Amygdala (tissue), 56 donors: ENCODE measurements at regions not wholly inside any gene's neighbourhood (a gene's known extent, or its start where the extent isn't known, plus 50 kb on each side); places are given as distances from the start of the nearest gene placed in this dataset.

Experiments used
- DNase-seq, 56 donors: peaks; one replicate each; lab custom pipeline; 2025; lab: John Stamatoyannopoulos, UW

DNA sequence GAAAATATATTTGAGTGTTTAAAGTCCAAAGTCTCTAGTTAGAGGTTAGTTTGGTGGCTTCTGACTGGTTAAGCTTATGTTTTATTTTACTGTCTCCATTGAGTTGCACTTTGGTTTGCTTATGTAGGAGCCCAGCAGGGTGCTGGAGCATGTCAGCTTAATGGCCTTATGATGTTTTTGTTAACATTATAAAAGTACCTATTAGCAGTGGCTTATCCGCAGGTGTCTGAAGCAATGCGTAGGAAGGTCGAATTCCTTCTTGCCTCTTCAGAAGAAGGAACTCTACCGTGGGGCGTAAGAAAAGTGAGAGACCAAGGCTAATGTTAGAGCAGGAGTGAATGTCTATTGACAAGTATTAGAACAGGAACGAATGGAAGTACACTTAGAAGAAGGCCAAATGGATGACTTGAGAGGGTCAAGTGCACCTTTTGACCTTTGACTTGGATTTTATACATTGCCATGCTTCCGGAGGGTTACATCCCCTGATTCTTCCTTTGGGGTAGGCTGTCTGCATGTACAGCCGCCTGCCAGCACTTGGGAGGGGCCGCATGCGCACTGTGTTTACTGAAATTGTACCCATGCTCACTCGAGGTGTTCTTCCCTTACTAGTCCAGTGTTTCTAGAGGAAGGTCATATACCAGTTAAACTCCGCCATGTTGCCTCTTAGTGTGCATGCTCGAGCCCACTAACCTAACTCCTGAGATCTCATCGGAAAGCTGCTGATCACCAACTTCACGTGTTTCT lies 793.9 kb upstream of the PCDH9 start:
- DNase-seq = no peak

DNA sequence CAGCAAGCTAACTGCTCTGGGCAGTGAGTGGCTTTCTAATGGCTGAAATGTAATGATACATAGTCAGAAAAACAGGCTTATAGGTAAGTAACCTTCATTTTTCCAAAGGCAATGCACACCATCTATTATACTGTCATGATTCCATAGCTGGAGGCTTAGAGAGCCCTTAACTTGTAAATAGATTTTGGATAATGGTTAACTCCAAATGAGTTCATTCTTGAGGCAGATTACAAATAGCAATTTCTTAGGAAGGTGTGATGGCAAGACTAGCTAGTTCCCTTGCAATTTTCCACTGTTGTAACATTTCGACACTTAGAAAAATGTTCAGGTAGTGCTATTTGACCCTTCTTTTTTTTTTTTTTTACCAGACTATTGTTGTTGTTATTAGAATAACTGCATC lies 789.8 kb upstream of the PCDH9 start:
- DNase-seq = no peak

DNA sequence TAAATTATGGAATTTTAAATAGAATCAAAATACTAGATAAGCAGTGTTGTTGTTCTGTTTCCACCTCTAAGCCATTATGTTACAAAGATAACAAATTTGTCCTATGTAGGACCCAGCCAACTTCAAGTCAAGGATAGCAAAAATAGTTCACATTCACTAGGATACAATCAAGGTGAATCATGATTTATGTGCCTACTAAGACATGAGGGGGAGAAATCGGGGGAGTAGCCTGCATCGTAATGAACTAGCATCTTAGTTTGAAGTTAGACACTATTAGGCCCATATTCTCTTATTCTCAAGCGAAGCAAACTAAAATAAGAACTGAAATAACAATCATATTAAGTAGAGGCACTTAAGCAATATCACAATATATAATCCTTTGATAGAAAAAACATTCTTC lies 779.4 kb upstream of the PCDH9 start:
- DNase-seq = no peak

DNA sequence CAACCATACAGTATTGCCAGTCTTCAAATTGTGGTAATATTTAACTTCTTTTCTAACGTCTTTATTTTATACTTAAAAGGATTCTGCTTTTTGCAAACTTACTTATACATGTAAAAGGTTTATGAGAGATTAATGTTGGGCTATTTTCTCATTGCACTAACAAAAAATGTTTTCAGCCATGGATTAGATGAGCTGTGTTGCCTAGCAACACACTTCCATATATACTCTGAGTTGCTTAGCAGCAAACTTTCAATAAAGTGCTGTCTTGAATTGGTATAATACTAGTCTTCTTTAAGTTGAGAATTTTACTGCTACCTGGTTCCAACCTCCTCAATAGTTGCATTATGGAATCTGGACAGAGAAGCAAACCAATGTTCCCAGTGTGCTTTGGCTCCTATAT lies 777.4 kb upstream of the PCDH9 start:
- no peak for DNase-seq

DNA sequence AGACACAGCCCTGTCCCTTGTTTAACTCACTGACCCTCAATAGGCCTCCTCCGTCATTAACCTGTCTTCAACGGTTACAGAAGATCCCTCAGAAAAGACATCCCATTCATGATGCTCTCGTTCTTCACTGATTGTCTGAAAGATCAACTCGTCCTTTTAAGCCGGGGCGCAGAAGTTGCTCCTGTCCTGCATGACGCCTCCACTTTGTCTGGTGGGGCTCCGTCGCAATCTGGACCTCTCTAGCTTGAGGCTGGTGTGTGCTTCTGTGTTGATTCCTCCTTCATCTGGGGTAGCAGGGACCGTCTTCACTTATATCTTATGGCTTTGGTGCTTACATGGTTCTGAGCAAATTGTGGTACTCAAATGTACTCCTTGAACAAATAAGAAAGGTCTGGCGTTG lies 766.0 kb upstream of the PCDH9 start:
- no peak for DNase-seq

DNA sequence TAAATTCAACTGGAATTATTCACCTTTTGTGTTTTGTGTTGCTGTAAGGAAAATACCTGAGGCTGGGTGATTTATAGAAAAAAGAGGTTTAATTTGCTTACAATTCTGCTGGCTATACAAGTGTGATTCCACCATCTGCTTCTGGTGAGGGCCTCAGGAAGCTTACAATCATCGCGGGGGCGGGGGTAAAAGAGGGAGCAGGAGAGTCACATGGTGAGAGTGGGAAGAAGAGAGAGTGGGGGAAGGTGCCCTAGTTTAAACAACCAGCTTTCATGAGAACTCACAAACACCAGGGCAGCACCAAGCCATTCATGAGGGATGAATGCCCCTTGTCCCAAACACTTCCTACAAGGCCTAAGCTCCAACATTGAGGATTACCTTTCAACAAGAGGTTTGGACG lies 760.7 kb upstream of the PCDH9 start:
- no peak for DNase-seq

DNA sequence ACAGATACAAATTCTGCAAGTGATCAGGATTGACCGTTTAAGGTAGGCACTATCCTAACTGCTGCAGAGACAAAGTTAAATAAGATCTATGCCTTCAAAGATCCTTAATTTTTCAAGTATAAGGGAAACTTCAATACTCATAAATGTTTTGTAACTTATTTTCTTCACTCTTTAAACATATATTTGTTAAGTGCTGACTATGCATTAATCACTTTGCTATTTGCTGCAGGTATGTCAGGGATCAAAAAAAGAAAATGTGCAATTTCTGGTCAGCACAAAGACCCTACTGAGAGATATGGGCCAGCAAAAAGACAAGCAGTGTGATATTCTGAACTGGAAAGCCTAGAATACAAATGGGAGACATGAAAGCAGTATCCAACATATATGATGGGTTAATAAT lies 756.1 kb upstream of the PCDH9 start:
- DNase-seq = no peak

DNA sequence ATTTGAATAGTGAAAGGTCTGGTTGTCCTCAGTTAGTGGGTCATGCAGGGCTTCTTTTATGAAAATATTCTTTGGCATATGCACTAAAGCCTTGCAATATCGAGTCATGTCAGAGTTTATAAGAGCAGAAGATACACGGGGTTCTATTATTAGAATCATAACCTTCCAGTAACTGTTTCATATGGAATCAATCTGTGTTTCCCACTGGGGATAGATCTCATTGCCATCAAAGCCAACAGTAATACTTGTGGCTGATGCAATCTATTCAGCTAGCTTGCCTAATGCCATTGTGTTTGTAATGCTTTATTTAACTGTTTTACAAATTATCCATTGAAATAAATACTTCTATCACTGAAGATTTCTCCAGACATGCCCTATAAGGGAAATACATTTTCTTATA lies 746.9 kb upstream of the PCDH9 start:
- no peak for DNase-seq

DNA sequence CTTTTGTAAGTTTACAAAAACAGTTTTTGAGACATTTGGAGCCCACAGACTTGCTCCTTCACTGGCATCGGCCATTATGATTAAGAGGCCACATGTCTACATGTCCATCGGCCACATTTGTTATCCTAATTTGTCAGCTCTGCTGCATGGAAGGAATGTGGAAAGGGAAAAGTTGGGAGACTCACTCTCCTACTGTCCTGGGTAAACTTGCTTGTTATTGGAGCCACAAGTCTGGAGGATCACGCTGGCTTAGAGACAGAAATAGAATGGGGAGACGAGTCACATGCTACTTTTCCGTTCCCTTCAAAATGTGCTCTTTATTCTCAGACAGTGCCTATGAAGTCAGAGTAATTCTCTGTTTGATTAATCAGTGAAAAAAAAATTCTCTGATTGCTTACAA lies 741.2 kb upstream of the PCDH9 start:
- DNase-seq = no peak

DNA sequence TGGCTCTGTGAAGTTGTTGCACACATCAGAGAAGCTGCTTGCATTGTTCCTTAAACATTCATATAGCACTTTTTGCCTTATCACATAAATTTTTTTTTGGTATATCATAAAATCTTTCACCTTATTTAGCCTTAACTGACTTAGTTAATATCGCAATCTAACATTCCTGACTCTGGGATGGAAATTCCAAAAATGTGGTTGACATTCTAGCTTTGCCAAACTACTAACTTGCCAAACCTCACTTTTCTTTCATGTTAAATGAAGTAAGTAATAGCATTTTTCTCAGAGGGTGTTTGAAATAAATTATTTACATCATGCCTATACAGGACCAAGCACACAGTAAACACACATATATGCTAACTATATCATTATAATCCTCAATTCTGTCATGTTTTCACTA lies 736.9 kb upstream of the PCDH9 start:
- no peak for DNase-seq

DNA sequence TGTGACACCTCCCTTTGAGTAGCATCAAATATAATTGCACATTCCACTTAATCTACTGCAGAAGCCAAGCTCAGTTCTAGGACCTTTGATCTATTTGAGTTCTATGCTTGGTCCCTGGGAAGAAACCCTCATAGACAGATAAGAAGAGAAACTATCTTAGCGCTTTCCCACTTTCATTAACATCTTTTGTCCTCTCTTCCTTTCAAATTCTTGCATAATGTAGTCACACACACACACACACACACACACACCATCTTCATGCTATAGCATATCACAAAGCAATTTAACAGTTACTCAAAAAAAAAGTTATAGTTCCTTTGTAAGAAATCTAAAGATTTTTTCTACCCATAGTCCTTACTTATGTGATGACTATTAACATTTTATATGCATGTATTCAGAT lies 735.9 kb upstream of the PCDH9 start:
- no peak for DNase-seq

DNA sequence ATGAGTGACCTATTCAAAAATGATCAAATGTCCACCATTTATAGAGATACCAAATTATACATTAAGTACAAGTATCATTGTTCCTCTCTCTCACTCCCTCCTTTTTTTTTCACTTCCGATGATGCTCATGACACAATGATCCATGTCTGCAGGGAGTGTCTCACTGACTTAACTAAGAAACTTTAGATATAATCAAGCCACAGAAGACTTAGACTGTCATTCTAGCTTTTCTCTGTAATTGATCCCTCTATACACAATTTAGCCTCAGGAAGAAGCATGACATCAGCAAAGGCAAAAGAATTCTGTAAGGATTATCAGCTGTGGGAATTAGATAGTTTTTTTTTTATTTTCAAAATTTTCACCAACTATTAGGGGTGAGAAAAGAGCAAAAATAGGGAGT lies 734.9 kb upstream of the PCDH9 start:
- DNase-seq = no peak

DNA sequence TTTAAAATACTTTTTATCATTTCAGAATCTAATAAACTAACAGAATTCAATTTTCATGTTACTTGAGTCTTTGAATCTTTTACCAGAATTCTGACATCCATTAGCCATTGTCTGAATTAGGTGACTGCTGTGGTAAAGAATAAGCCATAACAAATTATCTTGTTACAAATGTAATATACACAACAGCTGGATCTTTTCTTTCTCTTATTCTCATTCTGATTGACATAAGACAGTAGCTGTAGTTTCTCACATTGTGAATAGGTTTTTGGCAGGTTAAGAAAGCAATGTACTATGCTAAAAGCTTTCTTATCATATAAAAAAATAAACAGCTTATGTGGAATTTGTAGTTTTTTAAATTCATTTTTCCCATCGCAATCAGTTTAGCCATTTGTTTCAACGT lies 734.0 kb upstream of the PCDH9 start:
- DNase-seq = no peak

DNA sequence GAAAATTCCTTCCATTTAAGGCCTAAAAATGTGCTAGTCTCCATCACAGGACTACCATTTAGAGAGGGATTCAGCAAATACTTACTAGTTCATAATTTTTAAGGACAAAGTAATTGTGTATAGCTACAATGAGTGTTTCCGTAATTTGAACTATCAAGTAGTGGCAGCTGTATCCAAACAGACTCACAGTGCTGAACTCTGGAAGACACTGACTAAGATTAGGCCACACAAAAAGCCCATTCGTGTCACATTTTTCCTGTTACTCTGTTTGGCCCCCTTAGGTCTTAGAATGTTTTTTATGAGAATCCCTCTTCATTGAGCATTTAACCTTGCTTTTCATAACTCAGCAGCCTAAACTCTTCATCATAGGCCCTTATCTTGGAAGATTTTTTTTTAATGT lies 731.2 kb upstream of the PCDH9 start:
- no peak for DNase-seq

DNA sequence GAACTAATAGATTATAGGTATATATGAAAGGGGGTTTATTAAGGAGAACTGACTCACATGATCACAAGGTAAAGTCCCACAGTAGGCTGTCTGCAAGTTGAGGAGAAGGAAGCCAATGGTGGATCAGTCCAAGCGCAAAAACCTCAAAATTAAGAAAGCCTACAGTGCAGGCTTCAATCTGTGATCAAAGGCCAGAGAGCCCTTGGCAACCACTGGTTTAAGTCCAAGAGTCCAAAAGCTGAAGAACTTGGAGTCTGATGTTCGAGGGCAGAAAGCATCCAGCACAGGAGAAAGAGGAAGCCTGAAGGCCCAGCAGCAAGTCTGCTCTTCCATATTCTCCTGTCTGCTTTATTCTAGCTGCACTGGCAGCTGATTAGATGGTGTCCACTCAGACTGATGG lies 721.3 kb upstream of the PCDH9 start:
- no peak for DNase-seq

DNA sequence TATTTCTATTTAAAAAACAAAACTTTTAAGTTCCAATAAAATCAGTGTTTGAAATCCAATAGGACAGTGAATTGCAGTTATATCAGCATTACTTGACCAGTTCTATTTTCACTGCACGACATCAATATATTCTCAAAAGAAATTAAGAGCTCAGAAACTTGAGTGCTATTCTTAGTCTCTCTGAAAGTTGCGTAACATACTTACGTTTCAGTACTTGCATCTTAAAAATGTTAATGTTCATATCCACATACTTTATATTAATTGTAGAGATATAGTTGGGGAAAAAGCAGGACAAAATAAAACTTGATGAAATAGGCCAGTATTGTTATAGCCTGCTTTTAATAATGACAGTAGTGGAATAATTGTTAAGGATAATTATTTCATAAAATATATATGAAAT lies 720.5 kb upstream of the PCDH9 start:
- DNase-seq = no peak

DNA sequence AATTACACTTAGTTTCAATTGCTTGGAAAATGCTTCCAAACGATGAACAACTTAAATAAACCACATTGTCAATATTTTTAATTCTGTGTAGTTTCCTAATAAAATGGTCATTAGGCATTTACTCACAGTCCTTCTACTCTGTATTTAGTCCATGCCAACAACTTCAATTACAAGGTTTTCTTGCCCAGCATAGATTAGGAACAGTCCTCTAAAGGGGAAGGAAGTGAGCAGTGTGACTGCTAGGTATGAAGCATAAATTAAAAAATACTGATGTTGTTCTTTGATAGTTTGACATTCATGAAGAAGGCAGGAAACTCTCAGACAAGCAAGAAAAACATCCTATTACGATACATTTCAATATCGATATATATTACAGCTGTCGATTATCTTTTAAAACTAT lies 716.0 kb upstream of the PCDH9 start:
- DNase-seq = no peak

DNA sequence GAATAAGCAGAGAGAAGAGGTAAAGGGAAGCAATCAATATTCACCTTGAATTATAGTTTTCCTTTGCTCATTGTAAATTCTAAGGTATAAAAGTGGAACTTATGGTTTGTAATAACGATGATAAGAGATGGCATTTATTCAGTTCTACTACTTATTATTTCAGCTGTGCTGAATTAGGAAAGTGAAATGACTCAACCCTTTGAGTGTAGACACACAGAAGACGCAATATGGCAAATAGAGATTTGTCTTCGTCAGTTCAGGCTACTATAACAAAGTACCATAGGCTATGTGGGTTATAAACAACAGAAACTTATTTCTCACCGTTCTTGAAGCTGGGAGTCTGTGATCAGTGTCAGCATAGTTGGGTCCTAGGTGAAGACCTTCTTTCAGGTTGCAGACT lies 713.0 kb upstream of the PCDH9 start:
- no peak for DNase-seq

DNA sequence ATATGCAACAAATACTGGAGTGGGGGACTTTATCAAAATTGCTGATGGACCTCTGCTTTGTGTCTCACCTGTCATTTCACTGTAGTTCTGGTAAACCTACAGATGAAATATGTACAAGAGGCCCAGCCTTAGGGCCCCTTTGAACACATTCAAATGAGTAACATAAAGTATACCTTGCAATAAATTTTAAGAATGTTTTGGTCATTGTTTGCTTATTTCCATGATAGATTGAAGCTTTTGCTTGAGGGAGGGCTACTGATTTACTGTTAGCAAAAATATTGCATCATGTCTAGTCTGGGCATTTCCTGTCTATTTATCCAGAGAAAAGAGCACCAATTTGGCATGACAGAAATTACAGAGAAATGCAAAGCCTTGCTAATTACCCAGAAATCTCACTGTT lies 705.5 kb upstream of the PCDH9 start:
- no peak for DNase-seq

DNA sequence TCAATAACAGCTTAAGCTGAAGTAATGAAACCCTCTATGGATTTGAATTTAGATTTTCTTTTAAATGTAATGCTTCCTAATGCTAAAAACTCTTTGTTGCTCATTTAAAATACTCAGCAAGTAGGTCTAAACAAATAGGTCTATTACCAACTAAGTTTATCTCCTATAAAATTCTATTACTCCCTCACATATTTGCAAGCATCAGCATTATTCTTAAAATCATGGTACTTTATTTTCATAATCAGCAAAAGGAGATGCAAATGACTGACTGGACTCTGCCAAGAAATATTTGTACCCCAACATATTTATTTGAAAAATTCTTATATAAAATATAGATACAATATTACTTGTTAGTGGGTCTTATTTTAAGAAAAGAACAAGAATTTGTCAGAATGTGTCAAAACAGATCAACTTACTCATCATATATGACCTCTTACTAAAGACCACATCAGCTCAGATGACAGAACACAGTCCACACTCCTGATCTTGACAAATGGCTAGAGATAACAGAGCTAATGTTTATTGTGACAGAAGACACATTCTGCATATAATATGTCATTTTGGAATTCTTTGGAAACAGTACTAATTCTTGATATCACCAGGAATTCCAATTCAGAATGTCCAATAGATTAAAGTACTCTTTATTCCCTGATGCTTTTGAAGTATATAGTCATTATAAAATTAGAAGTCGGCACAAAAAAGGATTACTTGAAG lies 704.6 kb upstream of the PCDH9 start:
- no peak for DNase-seq

DNA sequence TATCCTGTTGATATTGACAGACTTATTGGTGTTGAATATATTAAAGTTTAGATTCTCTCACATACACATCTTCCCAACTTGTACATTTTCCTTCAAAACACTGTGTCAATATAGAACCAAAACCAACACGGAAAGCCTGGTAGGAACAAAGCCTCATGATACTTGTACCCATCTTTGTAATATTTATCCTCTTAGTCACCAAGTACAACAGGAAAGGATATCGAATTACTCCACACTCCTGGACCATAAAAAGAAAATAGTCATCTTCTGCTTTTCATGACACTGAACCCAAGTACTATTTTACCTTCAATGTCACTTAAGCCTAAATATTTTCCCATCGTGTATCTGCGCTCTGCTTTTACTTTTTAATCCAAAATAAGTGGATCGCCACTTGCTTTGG lies 702.9 kb upstream of the PCDH9 start:
- no peak for DNase-seq

DNA sequence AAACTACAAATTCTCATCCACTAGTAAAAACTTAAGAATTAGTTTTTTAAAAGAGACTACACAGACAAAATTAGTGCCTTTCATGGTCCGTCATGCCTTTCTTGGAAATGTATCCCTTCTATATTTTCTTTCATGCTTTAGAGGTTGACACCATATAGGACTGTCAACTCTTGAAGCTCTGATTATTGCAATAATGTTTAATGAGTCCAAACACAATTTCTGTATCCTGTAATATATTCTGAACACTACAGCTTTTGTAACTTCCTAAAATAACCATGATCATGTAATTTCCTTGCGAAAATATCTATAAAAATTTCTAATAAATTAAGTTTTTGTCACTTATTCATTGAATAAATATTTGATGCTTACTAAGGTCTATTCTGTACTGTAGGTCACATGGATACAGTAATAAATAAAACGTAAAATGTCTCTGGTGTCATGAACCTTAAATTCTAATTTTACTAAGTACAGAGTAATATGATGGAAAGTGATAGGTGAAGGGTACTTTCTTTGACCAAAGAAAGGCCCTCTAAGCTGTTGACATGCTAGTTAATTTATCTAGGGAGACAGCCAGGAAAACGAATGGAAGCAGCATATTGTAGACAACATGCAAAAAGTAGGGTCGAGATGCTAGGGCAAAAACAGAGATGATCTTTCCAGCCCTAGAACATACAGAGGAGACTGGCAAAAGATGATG lies 687.3 kb upstream of the PCDH9 start:
- DNase-seq = no peak
